OCI-LY1 (cell line): ENCODE measurements at regions not wholly inside any gene's neighbourhood (a gene's known extent, or its start where the extent isn't known, plus 50 kb on each side); places are given as distances from the start of the nearest gene placed in this dataset.

Experiments
- H2AFZ ChIP-seq: fragments of 200-600 bp; sonication (generic), shearing (Covaris generic); 2 replicates; pipeline ENCODE4 v1.6.0; 2014; ENCODE audit warnings: antibody characterized with exemption, mild to moderate bottlenecking, low read length
- H3F3A ChIP-seq: fragments of 200-600 bp; sonication (generic), shearing (Covaris generic); 2 replicates; pipeline ENCODE4 v1.6.0; 2014; ENCODE audit warnings: mild to moderate bottlenecking, antibody characterized with exemption, low read length, moderate library complexity; ENCODE audit not compliant: insufficient read depth
- H3K27ac ChIP-seq: fragments of 200-600 bp; sonication (generic); 2 replicates; pipeline ENCODE4 v1.5.1; 2014; ENCODE audit warnings: low read length, mixed run types, mild to moderate bottlenecking, low read depth; ENCODE audit not compliant: poor library complexity, severe bottlenecking
- H3K27me3 ChIP-seq: fragments of 200-600 bp; sonication (generic); 2 replicates; pipeline ENCODE4 v1.6.0; 2014; ENCODE audit warnings: antibody characterized with exemption, mild to moderate bottlenecking, low read length, moderate library complexity; ENCODE audit not compliant: insufficient read depth
- H3K36me3 ChIP-seq: fragments of 200-600 bp; sonication (generic); 2 replicates; pipeline ENCODE4 v1.6.1; 2014; ENCODE audit warnings: mild to moderate bottlenecking, antibody characterized with exemption, low read length, moderate library complexity, mixed read lengths; ENCODE audit not compliant: insufficient read depth
- H3K4me1 ChIP-seq: fragments of 200-600 bp; sonication (generic); 2 replicates; pipeline ENCODE4 v1.5.1; 2014; ENCODE audit warnings: mild to moderate bottlenecking, low read length, moderate library complexity; ENCODE audit not compliant: insufficient read depth, severe bottlenecking
- H3K4me2 ChIP-seq: fragments of 200-600 bp; sonication (generic), shearing (Covaris generic); 2 replicates; pipeline ENCODE4 v1.6.1; 2014; ENCODE audit warnings: low read length
- H3K4me3 ChIP-seq: fragments of 200-600 bp; sonication (generic); 2 replicates; pipeline ENCODE4 v1.5.1; 2014; ENCODE audit warnings: low read length, low read depth, mild to moderate bottlenecking, mixed read lengths; ENCODE audit not compliant: poor library complexity, severe bottlenecking
- H3K79me2 ChIP-seq: fragments of 200-600 bp; shearing (Covaris generic); 2 replicates; pipeline ENCODE4 v1.6.1; 2016; ENCODE audit warnings: mixed run types, low read length, mixed read lengths; ENCODE audit not compliant: insufficient read depth
- H3K9ac ChIP-seq: fragments of 200-600 bp; sonication (generic), shearing (Covaris generic); 2 replicates; pipeline ENCODE4 v1.6.1; 2014; ENCODE audit warnings: mild to moderate bottlenecking, low read length, mixed read lengths
- H3K9me2 ChIP-seq: fragments of 200-600 bp; sonication (generic), shearing (Covaris generic); 2 replicates; pipeline ENCODE4 v1.6.1; 2014; ENCODE audit warnings: low read depth, mild to moderate bottlenecking, low read length, mixed read lengths
- H3K9me3 ChIP-seq: fragments of 200-600 bp; shearing (Covaris generic); 2 replicates; pipeline ENCODE4 v1.6.1; 2014; ENCODE audit warnings: low read length, mixed read lengths
- H4K20me1 ChIP-seq: fragments of 200-600 bp; sonication (generic), shearing (Covaris generic); 2 replicates; pipeline ENCODE4 v1.6.0; 2016; ENCODE audit warnings: mild to moderate bottlenecking, low read length; ENCODE audit not compliant: insufficient read depth
- EZH2 ChIP-seq: fragments of 200-600 bp; sonication (generic), shearing (Covaris generic); IDR thresholded peaks from 2 replicates; pipeline ENCODE4 v1.8.0; 2017; ENCODE audit warnings: borderline replicate concordance, mixed run types, mild to moderate bottlenecking, antibody characterized with exemption, low read length, moderate library complexity, mixed read lengths
- TF ChIP-seq, protein P1 (sequence below): fragments of 200-600 bp; sonication (generic), shearing (Covaris generic); IDR thresholded peaks from 2 replicates; pipeline ENCODE4 v1.5.1; 2017; ENCODE audit warnings: mild to moderate bottlenecking, antibody characterized with exemption, low read length, moderate library complexity, mixed read lengths

DNA sequence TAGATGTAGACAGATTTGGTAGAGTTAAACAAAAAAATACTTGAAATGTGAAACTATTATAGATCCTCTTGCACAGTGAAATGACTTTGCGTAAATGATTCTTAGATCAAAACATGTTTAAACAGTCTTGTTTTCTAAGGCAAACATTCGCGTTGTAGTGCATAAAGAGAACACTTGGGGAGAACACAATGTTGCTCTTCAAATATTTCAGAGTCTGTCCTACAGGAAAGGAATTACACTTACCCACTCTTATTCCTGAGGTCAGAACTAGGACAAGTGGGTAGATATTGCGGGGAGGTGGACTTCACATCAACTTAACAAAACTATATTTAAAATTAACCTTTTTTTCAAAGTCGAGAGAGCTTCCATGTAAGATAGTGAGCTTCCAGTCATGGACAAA lies 183.5 kb upstream of the PCSK2 start:
- Histone ChIP-seq H3K4me3 (no peak overlapping the region), H3K79me2 (no peaks in the 10 kb centered on the region), H3K4me1 (no peaks in the 10 kb centered on the region), H4K20me1 (no peaks in the 10 kb centered on the region), H3K4me2 (no peak overlapping the region), H2AFZ (no peak overlapping the region), H3K9me2 (no peaks in the 10 kb centered on the region), H3K36me3 (no peaks in the 10 kb centered on the region), H3K9ac (no peak overlapping the region), H3F3A (no peaks in the 10 kb centered on the region), H3K27me3 (no peaks in the 10 kb centered on the region), H3K27ac (no peak overlapping the region), H3K9me3 (no peaks in the 10 kb centered on the region)
- no peak for TF ChIP-seq EZH2
- TF ChIP-seq, protein P1, sequence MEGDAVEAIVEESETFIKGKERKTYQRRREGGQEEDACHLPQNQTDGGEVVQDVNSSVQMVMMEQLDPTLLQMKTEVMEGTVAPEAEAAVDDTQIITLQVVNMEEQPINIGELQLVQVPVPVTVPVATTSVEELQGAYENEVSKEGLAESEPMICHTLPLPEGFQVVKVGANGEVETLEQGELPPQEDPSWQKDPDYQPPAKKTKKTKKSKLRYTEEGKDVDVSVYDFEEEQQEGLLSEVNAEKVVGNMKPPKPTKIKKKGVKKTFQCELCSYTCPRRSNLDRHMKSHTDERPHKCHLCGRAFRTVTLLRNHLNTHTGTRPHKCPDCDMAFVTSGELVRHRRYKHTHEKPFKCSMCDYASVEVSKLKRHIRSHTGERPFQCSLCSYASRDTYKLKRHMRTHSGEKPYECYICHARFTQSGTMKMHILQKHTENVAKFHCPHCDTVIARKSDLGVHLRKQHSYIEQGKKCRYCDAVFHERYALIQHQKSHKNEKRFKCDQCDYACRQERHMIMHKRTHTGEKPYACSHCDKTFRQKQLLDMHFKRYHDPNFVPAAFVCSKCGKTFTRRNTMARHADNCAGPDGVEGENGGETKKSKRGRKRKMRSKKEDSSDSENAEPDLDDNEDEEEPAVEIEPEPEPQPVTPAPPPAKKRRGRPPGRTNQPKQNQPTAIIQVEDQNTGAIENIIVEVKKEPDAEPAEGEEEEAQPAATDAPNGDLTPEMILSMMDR: no peak

DNA sequence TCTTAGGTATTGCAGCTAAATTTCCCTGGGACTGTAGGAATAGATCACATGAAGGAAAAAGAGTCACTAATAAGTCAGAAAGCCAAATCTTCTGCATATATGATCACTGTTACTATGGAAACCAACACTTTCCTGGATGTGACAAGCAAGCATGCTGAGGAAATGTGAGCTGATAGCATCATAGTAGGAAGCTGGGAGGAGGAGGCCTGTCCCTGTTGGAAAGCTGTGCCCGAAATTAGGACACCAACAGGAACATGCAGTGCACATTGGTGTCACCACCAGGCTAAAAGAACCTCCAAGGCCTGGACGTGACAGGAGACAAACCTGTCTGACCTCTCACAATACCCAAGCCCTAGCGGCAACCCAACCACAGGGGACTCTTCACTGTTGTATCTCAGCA lies 181.9 kb upstream of the PCSK2 start:
- Histone ChIP-seq H3K27me3 (no peaks in the 10 kb centered on the region), H3K4me1 (no peaks in the 10 kb centered on the region), H3K4me3 (no peak overlapping the region), H3K9me3 (no peaks in the 10 kb centered on the region), H4K20me1 (no peaks in the 10 kb centered on the region), H3K9ac (no peak overlapping the region), H3F3A (no peaks in the 10 kb centered on the region), H3K27ac (no peak overlapping the region), H2AFZ (no peak overlapping the region), H3K36me3 (no peaks in the 10 kb centered on the region), H3K9me2 (no peaks in the 10 kb centered on the region), H3K79me2 (no peaks in the 10 kb centered on the region), H3K4me2 (no peak overlapping the region)
- TF ChIP-seq EZH2: no peak
- TF ChIP-seq, protein P1: no peak

DNA sequence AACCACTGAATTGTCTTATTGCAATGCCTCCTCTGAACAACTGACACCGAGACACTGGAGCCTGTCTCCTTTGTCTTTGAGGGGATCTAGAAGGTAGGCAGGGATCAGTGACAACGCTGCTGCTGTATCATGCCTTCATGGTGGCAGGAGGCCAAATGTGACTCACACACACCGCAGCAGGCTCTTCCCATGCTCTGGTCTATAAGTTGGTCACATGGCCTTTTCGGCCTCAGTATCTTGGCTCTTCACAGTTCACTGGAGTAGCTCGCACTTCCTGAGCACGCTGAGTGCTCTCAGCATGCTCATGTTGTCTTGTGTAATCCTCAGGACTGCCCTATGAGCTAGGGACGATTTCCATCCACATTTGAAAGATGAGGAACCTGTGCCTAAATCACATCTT lies 167.4 kb upstream of the PCSK2 start:
- no peak overlapping the region for H3K9ac ChIP-seq
- H3F3A ChIP-seq: no peaks in the 10 kb centered on the region
- H3K9me3 ChIP-seq: no peaks in the 10 kb centered on the region
- H2AFZ ChIP-seq: no peak overlapping the region
- TF ChIP-seq, protein P1: no peak
- TF ChIP-seq EZH2: no peak
- no peaks in the 10 kb centered on the region for H3K9me2 ChIP-seq
- no peak overlapping the region for H3K27ac ChIP-seq
- no peaks in the 10 kb centered on the region for H3K27me3 ChIP-seq
- no peaks in the 10 kb centered on the region for H3K36me3 ChIP-seq
- H3K79me2 ChIP-seq: no peaks in the 10 kb centered on the region
- H4K20me1 ChIP-seq: no peaks in the 10 kb centered on the region
- no peak overlapping the region for H3K4me3 ChIP-seq
- no peak overlapping the region for H3K4me2 ChIP-seq
- H3K4me1 ChIP-seq: no peaks in the 10 kb centered on the region
